HG03280 (cell line): ENCODE measurements at regions not wholly inside any gene's neighbourhood (a gene's known extent, or its start where the extent isn't known, plus 50 kb on each side); places are given as distances from the start of the nearest gene placed in this dataset.
"Not testable (repeated sequence)": the region's sequence is repeated elsewhere in the genome, so short reads cannot be mapped to it uniquely, and the experiment has no call there.

ENCODE experiments used
- ATAC-seq: cut with Tn5 transposase; IDR thresholded peaks from one replicate; pipeline ENCODE4 v1.9.1; 2021; ENCODE audit warnings: mild to moderate bottlenecking, moderate library complexity; ENCODE audit not compliant: unreplicated experiment

DNA sequence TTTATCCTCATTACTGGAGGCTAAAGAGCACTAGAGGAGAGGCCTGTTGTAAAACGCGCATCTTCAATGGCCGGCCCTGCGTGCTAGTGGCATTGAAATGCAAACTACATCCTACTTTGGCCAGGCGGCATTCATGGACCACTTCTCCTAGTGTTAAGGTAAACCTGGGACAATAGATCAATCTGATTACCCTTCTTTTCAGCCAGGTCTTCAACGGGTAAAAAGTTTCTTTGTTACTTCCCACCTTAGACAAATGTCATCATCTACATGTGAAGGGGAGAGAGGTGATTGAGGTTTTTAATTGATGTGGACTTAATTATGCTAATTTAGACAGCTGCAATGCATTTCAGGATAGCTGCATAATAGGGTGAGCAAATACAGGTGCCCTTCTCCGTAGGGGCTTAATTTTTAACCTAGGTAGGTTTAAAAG lies 628.0 kb downstream of the ZEB2 start:
- no peak for ATAC-seq

DNA sequence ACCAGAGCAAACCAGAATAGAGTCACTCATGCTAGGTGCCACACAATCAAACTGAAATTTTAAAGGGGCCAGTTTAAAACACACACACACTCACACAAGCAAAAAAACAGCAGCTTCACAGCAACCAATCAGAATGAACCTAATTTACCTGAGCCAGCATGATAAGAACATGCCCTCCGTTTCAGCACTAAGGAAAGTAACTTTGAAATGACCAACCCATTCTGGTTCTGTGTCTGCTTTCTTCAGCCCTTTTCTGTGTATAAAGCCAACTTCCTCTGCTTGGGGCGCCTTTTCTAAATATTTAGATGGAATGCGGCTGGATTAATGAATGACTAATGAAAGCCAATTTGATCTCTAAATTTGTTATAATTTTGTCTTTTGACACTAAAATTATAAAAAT lies 629.1 kb downstream of the ZEB2 start:
- no peak for ATAC-seq

DNA sequence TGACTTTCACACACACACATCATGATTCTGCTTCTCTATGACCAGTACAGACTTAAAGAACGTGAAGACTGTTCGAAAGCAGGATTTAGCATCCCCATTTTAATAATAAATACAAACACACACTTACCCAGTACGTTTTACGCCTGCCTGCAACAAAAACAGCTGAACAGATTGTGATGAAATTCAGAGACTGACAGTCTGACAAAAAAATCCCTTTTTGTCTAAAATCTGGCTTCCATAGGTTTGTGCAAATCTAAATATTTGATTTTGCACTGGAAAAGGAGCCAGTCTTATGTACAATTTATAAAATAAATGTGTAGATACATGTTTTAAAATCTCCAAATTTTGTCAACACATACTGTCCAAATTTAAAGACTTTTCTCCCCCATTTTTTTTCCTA lies 630.7 kb downstream of the ZEB2 start:
- no peak for ATAC-seq

DNA sequence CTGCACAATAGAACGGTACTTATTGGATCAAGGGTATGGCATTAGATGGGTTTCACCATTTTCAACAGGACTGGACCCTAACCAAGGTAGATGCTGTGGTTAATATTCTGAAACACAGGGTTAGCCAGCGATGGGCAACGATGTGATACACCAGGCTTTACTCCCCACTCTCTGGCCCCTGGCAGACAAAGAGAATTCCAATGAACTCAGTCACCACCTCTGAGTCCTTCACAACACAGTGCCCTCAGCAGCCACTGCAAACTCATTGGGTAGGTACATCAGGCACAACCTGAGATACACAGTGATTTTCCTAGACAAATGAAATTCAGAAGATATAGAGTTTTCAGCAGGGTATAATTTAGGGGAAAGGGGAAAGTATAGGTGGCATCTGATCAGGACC lies 634.5 kb downstream of the ZEB2 start:
- ATAC-seq = no peak

DNA sequence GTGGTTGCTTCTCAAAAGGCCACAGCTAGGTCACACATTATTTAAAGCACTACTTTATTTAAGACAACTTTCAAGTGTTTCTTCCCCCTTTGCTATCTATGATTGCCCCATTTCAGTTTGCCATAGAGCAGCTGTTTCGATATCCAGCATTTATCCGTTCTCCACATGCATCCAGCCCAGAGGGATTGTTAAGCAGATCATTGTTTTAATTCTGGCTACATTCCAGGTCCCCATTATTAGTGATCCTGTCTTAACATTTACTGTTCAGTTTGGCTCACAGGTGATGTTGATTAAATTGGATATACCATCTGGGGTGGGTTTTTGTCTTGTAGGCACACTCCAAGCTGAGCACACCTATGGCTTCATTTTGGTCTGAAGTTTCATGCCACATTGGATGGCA lies 638.7 kb downstream of the ZEB2 start:
- no peak for ATAC-seq

DNA sequence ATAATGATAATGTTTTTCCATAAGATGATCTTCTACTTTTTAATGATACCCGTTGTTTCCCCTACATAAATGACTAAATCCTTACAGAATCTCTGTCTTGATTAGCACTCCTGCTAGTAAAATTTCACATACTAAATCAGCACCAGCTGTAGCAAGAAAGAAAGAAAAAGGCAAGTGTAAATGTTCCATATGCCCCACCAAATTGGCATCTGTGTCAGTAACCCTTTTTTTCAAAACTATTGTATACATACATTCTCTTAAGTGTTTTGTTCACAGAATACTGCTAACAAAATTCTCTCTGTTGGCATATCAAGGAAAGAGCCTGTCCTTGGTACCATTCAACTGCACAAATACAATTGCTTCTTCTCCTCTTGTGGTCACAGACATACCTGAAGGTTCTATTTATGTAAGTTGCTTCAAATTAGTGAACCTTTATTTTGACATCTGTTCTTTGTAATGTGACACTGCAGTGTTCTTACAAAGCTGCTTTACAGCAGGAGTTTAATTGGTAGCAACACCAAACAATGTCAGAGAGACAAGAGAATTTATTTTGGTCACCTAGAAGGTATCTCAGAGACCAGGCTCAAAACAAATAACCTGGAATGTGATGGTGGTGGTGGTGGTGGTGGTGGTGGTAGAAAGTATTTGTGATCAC lies 641.9 kb downstream of the ZEB2 start:
- ATAC-seq = no peak

DNA sequence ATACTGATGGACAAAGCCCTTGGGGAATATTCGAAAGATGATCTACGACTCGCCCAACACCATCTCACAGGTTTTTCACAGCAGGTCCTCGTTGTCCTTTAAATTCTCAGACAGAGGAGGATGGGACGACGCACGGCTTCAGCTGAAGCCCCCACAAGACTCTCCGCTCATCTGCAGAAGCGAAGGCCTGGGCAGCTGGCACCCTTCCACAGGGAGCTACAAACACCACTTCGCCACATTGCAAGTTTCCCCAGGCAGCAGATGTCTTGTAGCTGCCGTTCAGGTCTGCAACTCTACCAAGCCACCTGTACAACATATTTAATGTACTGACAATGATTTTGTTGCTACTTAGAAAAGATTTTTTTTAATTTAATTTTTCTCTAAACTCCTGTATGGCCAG lies 642.9 kb downstream of the ZEB2 start:
- ATAC-seq = no peak

DNA sequence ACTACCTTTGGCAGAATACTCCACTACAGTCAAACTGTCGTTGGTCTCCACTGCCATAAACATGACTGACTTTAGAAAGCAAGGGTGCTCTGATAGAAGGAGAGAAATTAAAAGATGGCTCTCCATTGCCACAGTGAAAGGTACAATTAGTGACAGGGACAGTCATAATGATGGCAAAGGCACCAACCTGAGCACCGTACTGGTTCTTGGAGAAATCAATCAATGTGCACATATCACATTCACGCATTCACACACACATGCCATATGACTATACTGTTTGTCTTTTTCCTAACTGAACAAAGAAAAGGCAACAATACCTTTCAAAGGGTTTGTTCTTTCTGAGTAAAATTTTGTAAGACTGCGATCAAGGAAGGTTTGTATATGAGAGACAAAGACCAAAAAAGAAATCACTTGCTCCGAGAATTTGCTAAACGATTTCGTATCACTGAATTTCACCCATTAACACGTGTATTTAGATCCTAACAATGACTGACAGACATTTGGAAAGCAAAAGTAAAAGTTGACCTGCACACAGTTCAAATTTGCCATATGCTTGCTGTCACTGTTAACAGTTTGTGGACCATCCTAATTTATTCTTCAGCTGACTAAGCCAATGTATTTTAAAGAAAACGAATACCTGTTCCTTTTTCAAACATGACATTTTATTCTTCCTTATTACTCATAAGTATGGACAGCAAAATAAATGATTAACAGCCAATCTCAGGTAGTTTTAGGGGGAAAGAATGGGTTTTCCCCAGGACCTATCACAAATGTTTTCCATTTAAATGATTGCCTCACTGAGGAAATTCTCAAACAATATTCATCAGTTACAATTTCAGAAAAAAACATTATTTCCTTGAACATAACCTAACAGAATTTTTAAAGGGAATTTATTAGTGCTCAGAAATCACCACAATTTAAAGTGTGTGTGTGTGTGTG lies 644.4 kb downstream of the ZEB2 start:
- ATAC-seq = no peak

DNA sequence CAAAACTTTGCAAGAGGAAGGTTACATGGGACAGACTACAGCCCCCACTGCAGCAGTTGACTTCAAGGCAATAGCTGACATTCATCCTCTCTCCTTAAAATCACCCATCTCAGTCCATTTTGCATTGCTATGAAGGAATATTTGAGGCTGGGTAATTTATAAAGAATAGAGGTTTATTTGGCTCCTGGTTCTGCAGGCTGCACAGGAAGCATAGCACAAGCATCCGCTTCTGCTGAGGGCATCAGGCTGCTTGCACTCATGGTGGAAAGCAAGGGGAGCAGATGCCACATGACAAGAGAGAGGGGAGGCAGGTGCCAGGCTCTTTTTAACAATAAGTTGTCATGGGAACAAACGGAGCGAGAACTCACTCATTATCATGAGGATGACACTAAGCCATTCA lies 646.0 kb downstream of the ZEB2 start:
- ATAC-seq = no peak

DNA sequence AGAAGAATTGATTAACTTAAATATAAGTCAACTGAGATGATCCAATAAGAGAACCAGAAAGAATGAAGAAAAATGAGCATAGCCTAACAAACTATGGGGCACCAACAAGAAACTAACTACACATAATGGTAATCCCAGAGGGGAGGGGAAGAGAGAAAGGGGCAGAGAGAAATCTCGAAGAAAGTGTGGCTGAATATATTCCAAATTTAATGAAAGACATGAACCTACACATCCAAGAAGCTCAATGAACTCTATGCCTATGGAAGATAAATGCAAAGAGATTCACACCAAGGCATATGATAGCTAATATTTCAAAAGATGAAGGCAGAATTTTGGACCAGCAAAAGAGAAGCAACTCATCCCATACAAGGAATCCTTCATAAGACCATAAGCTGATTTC lies 649.2 kb downstream of the ZEB2 start:
- ATAC-seq = no peak

DNA sequence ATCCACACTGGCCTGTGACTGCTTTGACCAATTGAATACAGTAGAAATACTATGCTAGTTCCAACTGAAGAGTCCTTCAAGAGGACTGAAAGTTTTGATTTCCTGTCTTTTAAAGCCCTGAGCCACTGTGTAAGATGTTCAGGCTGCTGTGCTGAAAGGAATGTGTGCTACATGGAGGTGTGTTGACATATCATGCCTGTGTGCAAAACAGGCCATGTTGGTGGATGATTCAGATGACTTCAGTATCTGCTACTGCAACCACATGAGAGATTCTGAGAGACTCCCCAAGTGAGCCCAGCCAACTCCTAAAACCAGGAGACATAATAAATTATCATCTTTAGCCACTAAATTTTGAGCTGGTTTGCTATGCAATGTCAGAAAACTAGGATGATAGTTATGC lies 662.9 kb downstream of the ZEB2 start:
- no peak for ATAC-seq

DNA sequence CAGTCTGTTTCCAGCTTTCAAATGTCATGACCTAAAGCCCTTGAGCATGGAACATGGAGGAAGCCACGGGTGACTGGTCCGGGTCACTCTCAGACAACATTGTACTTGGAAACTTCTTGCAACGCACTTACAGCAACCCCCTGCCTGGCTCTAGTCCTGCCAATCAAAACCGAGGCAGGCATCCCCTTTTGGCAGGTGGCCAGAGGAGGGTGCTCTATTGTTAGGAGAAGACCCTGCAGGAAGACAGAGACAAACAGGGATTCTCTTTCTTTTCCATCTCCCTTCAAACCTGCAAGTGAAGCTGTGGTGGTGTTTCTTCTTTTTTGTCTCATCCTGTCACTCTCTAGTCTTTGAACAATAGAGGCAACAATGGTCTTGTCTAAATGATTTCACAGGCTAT lies 667.2 kb downstream of the ZEB2 start:
- ATAC-seq = no peak

DNA sequence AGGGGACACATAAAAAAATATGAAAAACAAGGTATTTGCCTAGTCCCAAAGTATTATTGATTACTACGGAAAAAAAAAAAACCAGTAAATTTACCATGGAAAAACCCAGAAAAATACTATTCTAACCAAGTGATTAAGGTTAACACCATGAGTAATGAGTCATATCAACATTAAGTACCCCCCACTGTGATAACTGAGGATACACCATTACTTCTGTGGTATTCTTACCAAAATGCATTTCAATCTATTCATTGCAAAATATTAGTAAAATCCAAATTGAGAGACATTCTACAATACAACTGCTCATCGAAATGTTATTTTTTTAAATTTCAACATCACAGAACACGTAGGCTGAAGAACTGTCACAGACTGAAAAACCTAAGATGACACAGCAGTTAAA lies 669.8 kb downstream of the ZEB2 start:
- ATAC-seq = no peak

DNA sequence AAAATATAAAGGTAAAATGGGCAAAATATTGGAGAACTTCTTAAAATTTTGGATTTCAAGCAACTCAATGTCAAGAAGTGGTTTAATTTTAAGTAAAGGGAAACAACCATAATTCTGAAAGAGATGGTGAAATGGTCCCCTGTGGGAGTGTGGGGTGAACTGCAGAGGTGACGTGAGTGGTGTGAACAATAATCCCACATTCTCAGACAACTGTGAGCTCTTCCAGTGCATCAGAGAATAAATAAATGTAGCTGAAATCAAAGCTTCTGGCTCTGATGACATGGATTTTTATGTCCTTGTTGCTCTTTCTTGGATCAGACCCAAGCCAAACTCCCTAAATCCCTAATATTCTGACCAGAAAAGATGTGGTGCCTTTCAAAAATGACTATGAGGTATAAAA lies 672.7 kb downstream of the ZEB2 start:
- no peak for ATAC-seq

DNA sequence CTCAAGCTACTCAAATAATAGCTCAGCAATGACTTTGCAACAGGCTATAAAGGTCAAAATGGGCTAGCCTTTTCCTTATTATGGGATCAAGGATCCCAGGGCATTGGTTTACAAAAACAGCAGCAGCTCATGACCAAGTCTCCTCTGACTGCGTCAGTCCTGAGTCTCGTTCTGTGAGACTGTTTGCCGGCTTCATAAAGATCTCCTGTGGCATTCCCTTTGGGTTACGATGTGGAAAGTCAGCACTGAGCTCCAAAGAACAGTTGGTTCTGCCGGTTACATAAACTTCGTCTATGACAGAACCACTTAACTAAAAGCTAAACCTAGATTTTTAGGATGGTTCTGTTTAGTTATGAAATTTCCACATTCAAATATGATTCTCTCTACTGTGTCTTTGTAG lies 674.9 kb downstream of the ZEB2 start:
- ATAC-seq = no peak

DNA sequence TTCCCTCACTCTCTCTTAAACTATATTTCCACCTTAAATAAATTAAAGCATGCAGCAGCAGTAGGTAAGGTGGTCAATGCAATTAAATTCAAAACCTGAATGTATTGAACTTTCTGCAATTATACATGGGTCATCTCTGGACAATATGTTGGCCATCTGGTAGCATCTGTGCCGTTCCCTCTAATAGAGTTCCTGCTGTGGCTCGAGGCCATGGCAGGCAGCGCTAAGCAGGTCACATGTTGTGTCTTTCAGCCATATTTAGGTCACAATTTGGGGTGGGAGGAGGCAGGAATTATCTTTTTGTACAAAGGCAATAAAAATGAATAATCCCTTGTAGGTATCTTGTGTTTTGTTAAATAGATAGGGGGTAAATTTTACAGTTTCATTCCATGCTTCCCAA lies 676.2 kb downstream of the ZEB2 start:
- no peak for ATAC-seq

DNA sequence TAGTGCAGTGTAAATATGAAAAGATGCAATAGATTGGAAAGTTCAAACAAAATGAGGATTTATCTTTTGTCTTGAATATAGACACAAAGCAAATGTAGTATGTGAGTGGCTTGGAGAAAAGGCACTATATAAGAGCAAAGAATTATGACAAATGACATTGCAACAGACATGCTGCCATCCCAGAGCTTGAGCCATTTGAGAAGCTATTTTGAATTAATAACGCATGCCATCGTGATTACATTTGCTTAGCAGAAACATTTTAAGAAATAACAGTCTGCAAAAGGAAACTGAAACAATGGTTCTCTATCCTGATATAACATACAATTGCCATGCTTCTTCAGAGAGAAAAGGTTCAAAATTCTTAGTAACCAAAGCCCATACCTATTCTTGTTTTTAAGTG lies 677.1 kb downstream of the ZEB2 start:
- ATAC-seq = no peak

DNA sequence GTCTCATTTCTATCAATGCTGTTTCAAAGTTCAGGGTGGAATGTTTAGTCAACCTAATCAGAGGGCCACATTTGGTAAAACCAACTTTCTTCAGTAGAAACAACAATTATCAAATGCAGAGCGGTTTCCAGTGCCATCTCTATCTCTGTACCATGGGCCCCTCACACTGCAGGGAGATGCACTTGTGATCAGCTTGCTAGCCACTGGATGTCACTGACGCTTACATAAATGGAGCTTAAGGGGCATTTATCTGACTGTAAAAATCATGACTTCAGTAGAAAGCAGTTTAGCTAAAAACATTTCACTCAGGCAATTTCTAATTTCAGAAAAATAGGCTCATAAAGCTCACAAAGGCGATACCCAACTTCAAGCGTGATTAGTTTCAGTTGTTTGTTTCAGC lies 678.0 kb downstream of the ZEB2 start:
- no peak for ATAC-seq

DNA sequence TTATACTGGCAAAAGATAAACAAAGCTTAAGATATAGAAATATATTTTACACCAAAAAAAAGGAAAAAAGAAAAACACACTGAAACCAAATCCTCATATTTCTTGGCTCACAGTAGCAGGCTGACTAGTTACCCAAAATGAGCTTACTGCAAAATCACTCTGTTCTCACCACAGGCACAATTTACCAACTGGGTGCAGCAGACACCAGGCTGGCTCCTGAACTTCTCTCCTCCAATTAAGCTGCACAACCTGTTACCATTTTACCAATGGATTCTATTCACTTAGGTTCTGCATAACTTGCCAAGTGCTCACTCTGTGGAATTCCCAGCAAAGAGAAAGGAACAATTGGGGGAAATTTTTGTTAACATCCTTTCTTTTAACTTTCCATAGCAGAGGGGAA lies 679.3 kb downstream of the ZEB2 start:
- ATAC-seq = no peak

DNA sequence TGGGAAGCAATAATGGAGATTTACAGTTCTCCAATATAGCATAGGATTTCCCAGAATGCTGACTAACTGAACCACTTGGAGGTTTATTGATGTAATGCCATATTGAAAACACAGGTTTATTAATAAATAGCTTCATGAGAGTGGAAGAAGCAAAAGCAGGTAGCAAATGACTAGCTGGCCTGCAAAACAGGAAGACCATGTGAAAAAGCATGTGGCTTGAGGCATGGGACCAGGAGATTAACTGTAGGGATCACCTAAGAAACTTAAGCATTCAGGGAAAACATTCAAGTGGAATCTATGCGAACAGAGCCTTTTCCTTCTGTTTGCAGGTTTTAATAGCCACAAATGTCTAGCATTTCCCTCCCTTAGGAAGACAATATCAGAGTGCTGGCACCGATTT lies 679.7 kb downstream of the ZEB2 start:
- no peak for ATAC-seq

DNA sequence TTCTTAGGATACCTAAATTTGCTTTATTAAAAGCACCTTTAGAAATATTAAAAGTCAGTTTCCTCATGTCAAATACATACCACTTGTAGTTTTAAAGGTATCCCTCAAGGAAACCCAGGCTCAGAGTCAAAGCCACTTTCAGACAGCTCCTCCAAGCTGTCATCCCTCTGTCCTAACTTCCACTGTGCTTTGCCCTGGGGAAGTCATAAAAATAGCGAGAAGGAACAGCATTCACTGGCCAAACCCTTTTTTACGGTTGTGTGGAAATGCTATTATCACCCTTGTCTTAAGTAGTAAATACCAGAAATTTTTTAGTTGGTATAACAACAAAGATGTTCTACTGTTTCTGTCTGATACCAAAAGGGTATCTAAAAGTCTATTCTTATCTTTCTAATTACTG lies 680.5 kb downstream of the ZEB2 start:
- no peak for ATAC-seq

DNA sequence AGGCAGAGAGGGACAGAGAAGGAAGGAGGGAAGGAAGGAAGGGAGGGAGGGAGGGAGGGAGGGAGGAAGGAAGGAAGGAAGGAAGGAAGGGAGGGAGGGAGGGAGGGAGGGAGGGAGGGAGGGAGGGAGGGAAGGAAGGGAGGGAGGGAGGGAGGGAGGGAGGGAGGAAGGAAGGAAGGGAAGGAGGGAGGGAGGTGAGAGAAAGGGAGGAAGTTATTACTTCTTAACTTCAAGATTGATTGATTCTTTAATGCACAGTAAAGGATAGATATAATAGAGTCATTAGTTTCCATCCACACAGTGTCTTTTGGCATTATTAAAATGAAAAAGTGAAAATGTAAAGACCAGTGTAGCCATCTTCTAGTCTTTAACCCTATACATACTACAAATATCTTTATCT lies 682.9 kb downstream of the ZEB2 start:
- ATAC-seq = not testable (repeated sequence)
